Naive B cell (primary cell): ENCODE measurements at regions not wholly inside any gene's neighbourhood (a gene's known extent, or its start where the extent isn't known, plus 50 kb on each side); places are given as distances from the start of the nearest gene placed in this dataset.
"Not testable (repeated sequence)": the region's sequence is repeated elsewhere in the genome, so short reads cannot be mapped to it uniquely, and the experiment has no call there.

Source experiments
- ATAC-seq, 2 donors: fragments of 150-1000 bp; cut with Tn5 transposase; 2 replicates each; pipeline ENCODE4 v1.10.0; 2021; ENCODE audit warnings: low read depth in 2 of 2, mild to moderate bottlenecking in 2 of 2, moderate library complexity in 2 of 2
- DNase-seq: peaks from one replicate; pipeline ENCODE4 v3.0.0; 2022
- H3K27ac Mint-ChIP-seq, 6 donors: one replicate each; pipeline ENCODE4 v1.8.0; 2020 to 2022; ENCODE audit warnings: mild to moderate bottlenecking in 6 of 6, mixed read lengths in 6 of 6, moderate library complexity in 5 of 6, inconsistent platforms in 2 of 6
- H3K27me3 Mint-ChIP-seq, 3 donors: one replicate each; pipeline ENCODE4 v1.8.0; 2021 to 2022; ENCODE audit warnings: mixed read lengths in 3 of 3, mild to moderate bottlenecking in 1 of 3
- H3K36me3 Mint-ChIP-seq, 2 donors: one replicate each; pipeline ENCODE4 v1.8.0; 2020 to 2022; ENCODE audit warnings: mixed read lengths in 2 of 2, inconsistent platforms in 1 of 2, mild to moderate bottlenecking in 1 of 2
- H3K4me1 Mint-ChIP-seq, 3 donors: one replicate each; pipeline ENCODE4 v1.8.0; 2020 to 2022; ENCODE audit warnings: mixed read lengths in 3 of 3, inconsistent platforms in 1 of 3, mild to moderate bottlenecking in 1 of 3, moderate library complexity in 1 of 3
- H3K4me3 Mint-ChIP-seq, 8 donors: one replicate each; pipeline ENCODE4 v1.8.0; 2020 to 2022; ENCODE audit warnings: mild to moderate bottlenecking in 8 of 8, mixed read lengths in 8 of 8, moderate library complexity in 8 of 8, inconsistent platforms in 2 of 8
- H3K9me3 Mint-ChIP-seq, 7 donors: one replicate each; pipeline ENCODE4 v1.8.0; 2020 to 2022; ENCODE audit warnings: mixed read lengths in 7 of 7, mild to moderate bottlenecking in 5 of 7, inconsistent platforms in 2 of 7, moderate library complexity in 1 of 7

DNA sequence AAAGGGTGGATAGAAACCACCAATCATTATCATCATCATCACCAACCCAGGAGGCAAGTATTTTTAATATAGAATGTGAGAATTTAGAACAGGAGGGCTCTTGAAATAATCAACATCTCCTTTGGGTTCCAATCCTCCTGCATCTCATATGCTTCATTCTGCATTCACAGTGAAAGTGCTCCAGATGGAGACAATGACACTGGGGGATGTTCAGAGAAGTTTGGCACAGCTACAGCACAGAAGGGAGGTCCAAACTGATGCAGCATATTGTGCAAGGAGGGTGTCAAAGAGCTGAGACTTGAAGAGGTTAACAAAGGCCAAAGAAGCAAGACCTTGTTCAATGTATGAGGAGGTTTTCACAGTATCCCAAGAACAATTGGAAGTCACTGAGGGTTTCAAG is 767.1 kb downstream of the NTRK3 start:
- H3K9me3 Mint-ChIP-seq = peaks cover 0 to 25% (median 8%) of the 10 kb centered on the region in 7 donors
- no peaks in the 10 kb centered on the region for H3K4me1 Mint-ChIP-seq

DNA sequence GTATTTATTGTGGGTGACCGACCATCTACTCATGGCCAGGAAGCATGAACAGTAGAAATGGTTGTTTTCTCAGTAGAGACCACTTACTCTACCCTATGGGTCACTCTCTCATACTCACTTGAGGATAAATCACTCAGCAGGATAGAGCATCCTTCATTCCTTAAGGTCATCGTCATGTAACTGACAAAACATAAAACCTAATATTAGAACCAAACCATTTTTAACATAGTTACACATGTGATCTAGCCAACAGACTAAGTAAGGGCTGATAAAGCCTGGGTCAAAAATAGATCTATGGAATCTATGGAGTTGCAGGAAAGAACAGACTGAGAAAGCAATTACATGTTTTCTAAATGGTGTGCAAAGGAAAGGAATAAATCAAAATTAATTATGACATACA is 769.1 kb downstream of the NTRK3 start:
- no peak overlapping the region for H3K27ac Mint-ChIP-seq

More for the DNA sequence above, 767.1 kb downstream of the NTRK3 start:
- DNase-seq (no peak), ATAC-seq (no peak)
- H3K27ac Mint-ChIP-seq = no peak overlapping the region
- no peaks in the 10 kb centered on the region for H3K36me3 Mint-ChIP-seq
- H3K27me3 Mint-ChIP-seq = no peaks in the 10 kb centered on the region
- no peak overlapping the region for H3K4me3 Mint-ChIP-seq

GRCh38 chr15:87483468-87483867 is 773.1 kb downstream of the NTRK3 start:
- DNase-seq (no peak), ATAC-seq (no peak)
- Mint-ChIP-seq H3K4me1 (no peaks in the 10 kb centered on the region), H3K27me3 (no peaks in the 10 kb centered on the region), H3K36me3 (no peaks in the 10 kb centered on the region), H3K27ac (no peak overlapping the region), H3K9me3 (peaks cover 0 to 14% (median 4%) of the 10 kb centered on the region in 7 donors), H3K4me3 (no peak overlapping the region)

More for the DNA sequence above, 769.1 kb downstream of the NTRK3 start:
- Mint-ChIP-seq H3K36me3 (no peaks in the 10 kb centered on the region), H3K4me3 (no peak overlapping the region), H3K4me1 (no peaks in the 10 kb centered on the region), H3K9me3 (peaks cover 2 to 20% (median 9%) of the 10 kb centered on the region in 7 donors), H3K27me3 (no peaks in the 10 kb centered on the region)
- DNase-seq = no peak
- no peak for ATAC-seq

DNA sequence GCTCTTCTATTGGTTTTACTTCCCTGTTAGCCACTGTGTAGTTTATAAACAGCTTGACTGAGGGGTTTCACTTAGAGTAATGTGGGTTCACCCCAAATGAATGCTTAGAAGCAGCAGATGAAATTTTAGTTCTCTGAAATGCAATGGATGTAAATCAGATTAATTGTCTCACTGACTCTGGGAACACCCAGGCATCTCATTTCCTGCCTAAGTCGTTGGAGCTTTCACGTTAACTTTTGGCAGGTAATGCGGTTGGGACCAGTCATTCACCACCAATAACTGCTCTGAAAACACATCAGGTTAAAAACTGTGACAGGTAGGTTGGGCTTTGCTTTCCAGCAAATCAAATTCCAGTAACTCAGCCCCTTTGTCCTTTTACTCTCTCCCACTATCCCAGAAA is 775.4 kb downstream of the NTRK3 start:
- Mint-ChIP-seq H3K9me3 (peaks cover 0 to 13% (median 5%) of the 10 kb centered on the region in 7 donors), H3K36me3 (peaks cover 0 to 4% of the 10 kb centered on the region in 2 donors), H3K27ac (no peak overlapping the region), H3K4me1 (no peaks in the 10 kb centered on the region), H3K27me3 (no peaks in the 10 kb centered on the region), H3K4me3 (no peak overlapping the region)
- DNase-seq = no peak
- ATAC-seq = no peak

GRCh38 chr15:87478687-87479072 is 777.9 kb downstream of the NTRK3 start:
- no peaks in the 10 kb centered on the region for H3K4me1 Mint-ChIP-seq
- H3K9me3 Mint-ChIP-seq = peaks cover 0 to 13% (median 5%) of the 10 kb centered on the region in 7 donors
- no peak overlapping the region for H3K4me3 Mint-ChIP-seq
- H3K27me3 Mint-ChIP-seq = no peaks in the 10 kb centered on the region
- H3K36me3 Mint-ChIP-seq = peaks cover 0 to 4% of the 10 kb centered on the region in 2 donors
- no peak overlapping the region for H3K27ac Mint-ChIP-seq
- ATAC-seq = no peak
- DNase-seq = no peak

DNA sequence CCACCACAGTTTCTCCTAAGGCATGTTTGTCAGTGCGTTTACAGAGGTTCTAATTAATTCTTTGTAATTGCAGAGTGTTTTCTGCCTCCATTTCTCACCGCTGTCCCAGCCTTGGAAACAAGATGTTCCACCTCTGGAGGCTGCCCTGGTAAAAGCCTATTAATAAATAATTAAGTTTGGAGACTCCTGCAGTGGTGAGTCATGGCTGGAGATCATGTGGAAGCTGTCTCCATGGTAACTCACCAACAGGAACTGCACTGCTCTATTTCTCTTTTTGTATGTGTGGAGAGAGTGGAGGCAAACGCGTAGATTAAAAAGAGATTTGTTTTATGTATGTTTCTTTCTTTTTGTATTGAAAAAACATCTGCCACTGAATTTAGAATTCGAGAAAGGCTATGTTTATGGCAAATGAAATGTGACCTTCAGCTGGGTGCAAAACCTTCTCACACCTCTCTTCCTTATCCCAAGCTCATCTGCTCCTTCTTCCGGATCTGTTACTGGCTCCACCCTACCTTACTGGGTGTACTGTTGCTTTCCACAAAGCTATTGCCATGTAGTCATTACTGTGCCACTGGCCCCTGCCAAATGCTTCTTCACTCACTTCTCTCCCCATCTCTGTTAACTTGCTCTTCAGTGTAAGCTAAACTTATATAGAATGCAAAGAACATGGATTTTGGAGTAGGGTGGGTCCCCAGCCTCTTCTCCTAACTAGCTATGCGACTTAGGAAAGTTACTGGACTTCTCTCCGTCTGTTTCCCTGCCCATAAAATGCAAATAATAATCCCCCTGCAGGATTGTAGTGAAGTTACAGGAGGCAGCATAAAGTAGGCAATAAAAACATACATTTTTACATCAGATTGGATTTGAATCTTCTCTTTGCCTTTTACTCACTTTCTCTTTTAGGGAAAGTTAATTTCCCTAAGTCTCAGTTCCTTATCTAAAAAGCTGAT is 778.5 kb downstream of the NTRK3 start:
- ATAC-seq = no peak
- peaks cover 0 to 4% of the 10 kb centered on the region in 2 donors for H3K36me3 Mint-ChIP-seq

DNA sequence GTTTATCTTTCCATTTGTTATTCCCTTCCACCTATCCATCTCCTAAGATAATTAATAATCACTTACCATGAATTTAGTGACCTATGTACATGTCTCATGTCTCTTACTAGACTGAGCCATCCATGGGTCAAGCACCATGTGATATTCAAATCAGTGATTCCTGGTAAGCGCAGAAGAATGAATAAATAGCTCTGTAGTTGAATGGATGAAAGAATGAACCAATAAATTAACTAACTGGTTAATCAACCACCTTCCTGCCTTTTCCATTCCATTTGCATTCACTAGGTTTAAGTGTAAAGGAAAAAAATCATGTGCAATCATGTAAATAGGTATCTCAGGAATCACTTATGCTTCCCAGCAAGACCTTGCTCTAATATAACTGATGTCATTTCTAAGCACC is 779.5 kb downstream of the NTRK3 start:
- Mint-ChIP-seq H3K4me3 (no peak overlapping the region), H3K27me3 (no peaks in the 10 kb centered on the region)

More for the DNA sequence above, 778.5 kb downstream of the NTRK3 start:
- no peak for DNase-seq
- Mint-ChIP-seq H3K4me1 (no peaks in the 10 kb centered on the region), H3K27ac (no peak overlapping the region), H3K27me3 (no peaks in the 10 kb centered on the region), H3K9me3 (peaks cover 0 to 9% (median 5%) of the 10 kb centered on the region in 7 donors), H3K4me3 (no peak overlapping the region)

GRCh38 chr15:87470923-87471322 is 785.6 kb downstream of the NTRK3 start:
- ATAC-seq = no peak

More for the DNA sequence above, 779.5 kb downstream of the NTRK3 start:
- no peaks in the 10 kb centered on the region for H3K4me1 Mint-ChIP-seq
- DNase-seq (no peak), ATAC-seq (no peak)
- peaks cover 0 to 9% (median under 1%) of the 10 kb centered on the region in 7 donors for H3K9me3 Mint-ChIP-seq
- no peak overlapping the region for H3K27ac Mint-ChIP-seq
- peaks cover 0 to 4% of the 10 kb centered on the region in 2 donors for H3K36me3 Mint-ChIP-seq

GRCh38 chr15:87463956-87464355 is 792.6 kb downstream of the NTRK3 start:
- not testable (repeated sequence) for H3K36me3 Mint-ChIP-seq, H3K9me3 Mint-ChIP-seq, DNase-seq, H3K27me3 Mint-ChIP-seq, ATAC-seq, H3K27ac Mint-ChIP-seq, H3K4me1 Mint-ChIP-seq, H3K4me3 Mint-ChIP-seq

More at GRCh38 chr15:87470923-87471322, 785.6 kb downstream of the NTRK3 start:
- H3K9me3 Mint-ChIP-seq = peaks cover 0 to 9% (median 2%) of the 10 kb centered on the region in 7 donors
- no peak overlapping the region for H3K4me3 Mint-ChIP-seq
- H3K36me3 Mint-ChIP-seq = no peaks in the 10 kb centered on the region
- no peak overlapping the region for H3K27ac Mint-ChIP-seq
- no peak for DNase-seq
- no peaks in the 10 kb centered on the region for H3K4me1 Mint-ChIP-seq
- H3K27me3 Mint-ChIP-seq = no peaks in the 10 kb centered on the region

DNA sequence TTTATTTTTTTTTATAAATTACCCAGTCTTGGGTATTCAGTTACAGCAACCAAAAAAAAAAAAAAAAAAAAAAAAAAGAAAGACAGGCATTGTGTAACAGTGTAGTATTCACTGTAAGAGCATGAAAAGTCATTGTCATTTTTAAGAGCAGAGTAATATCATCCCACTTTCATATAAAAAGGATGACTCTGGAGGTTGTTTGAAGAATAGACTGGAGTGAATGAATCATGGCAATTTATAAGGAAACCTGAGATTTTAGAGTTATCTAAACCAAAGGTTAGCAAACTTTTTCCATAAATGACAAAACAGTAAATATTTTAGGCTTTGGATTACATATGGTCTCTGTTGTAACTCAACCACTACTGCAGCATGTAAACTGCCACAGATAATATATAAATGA is 794.9 kb downstream of the NTRK3 start:
- ATAC-seq (no peak), DNase-seq (no peak)
- Mint-ChIP-seq H3K4me1 (no peaks in the 10 kb centered on the region), H3K4me3 (no peak overlapping the region), H3K27ac (no peak overlapping the region), H3K27me3 (no peaks in the 10 kb centered on the region), H3K9me3 (peaks cover 0 to 7% (median 4%) of the 10 kb centered on the region in 7 donors), H3K36me3 (no peaks in the 10 kb centered on the region)

GRCh38 chr15:87454860-87455259 is 801.7 kb downstream of the NTRK3 start:
- DNase-seq (no peak), ATAC-seq (no peak)
- Mint-ChIP-seq H3K36me3 (no peaks in the 10 kb centered on the region), H3K9me3 (peaks cover 2 to 10% (median 4%) of the 10 kb centered on the region in 7 donors), H3K4me3 (no peak overlapping the region), H3K27me3 (no peaks in the 10 kb centered on the region), H3K4me1 (no peaks in the 10 kb centered on the region), H3K27ac (no peak overlapping the region)

GRCh38 chr15:87450314-87450713 is 806.2 kb downstream of the NTRK3 start:
- Mint-ChIP-seq H3K4me1 (no peaks in the 10 kb centered on the region), H3K4me3 (no peak overlapping the region), H3K9me3 (peaks cover 2 to 21% (median 9%) of the 10 kb centered on the region in 7 donors), H3K27me3 (no peaks in the 10 kb centered on the region), H3K36me3 (no peaks in the 10 kb centered on the region), H3K27ac (no peak overlapping the region)
- ATAC-seq = no peak
- no peak for DNase-seq

GRCh38 chr15:87439090-87439489 is 817.4 kb downstream of the NTRK3 start:
- no peak for DNase-seq
- Mint-ChIP-seq H3K36me3 (no peaks in the 10 kb centered on the region), H3K4me3 (no peak overlapping the region), H3K27ac (no peak overlapping the region), H3K4me1 (no peaks in the 10 kb centered on the region), H3K9me3 (peaks cover 0 to 12% (median 0%) of the 10 kb centered on the region in 7 donors), H3K27me3 (no peaks in the 10 kb centered on the region)
- no peak for ATAC-seq

GRCh38 chr15:87433871-87434270 is 822.7 kb downstream of the NTRK3 start:
- ATAC-seq (no peak), DNase-seq (no peak)
- no peak overlapping the region for H3K27ac Mint-ChIP-seq
- no peaks in the 10 kb centered on the region for H3K27me3 Mint-ChIP-seq
- H3K4me3 Mint-ChIP-seq = no peak overlapping the region
- H3K9me3 Mint-ChIP-seq = peaks cover 0 to 10% (median 0%) of the 10 kb centered on the region in 7 donors
- no peaks in the 10 kb centered on the region for H3K36me3 Mint-ChIP-seq
- no peaks in the 10 kb centered on the region for H3K4me1 Mint-ChIP-seq
